ENCODE measurements at regions not wholly inside any gene's neighbourhood (a gene's known extent, or its start where the extent isn't known, plus 50 kb on each side); places are given as distances from the start of the nearest gene placed in this dataset.

GRCh38 chr2:65918760-65919187 lies 486.4 kb upstream of the SPRED2 start:
- H2BK20ac ChIP-seq (ENCODE audit: low read depth, low read length): no peak overlapping the region
- no TSS peak for BruUV-seq (replicated peaks)
- no peak overlapping the region for H4K91ac ChIP-seq (ENCODE audit: insufficient read depth, low read depth, low read length)
- no peak overlapping the region for H3K14ac ChIP-seq (replicated peaks; ENCODE audit: low read depth, low read length)
- intact Hi-C loops (cut with micrococcal nuclease) (no loop called here), in situ Hi-C loops (cut with MboI; ENCODE audit: low sequenced_read_pairs) (no loop called here), dilution Hi-C loops (cut with HindIII; ENCODE audit: low sequenced_read_pairs, unreplicated experiment) (no loop called here)
- no peak for TF ChIP-seq FOS (IDR thresholded peaks at IDR 0.05; ENCODE audit: low read depth, low read length)
- no peak overlapping the region for H3K4ac ChIP-seq (ENCODE audit: low read depth, low read length)
- H2BK15ac ChIP-seq (ENCODE audit: low read depth, low read length): no peak overlapping the region
- no peak overlapping the region for H2BK5ac ChIP-seq (ENCODE audit: low read depth, low read length, poor library complexity, severe bottlenecking)
- H4K8ac ChIP-seq (ENCODE audit: low read depth in 2 of 2, low read length in 2 of 2): no peak overlapping the region
- no peaks in the 10 kb centered on the region for H3K9me1 ChIP-seq (ENCODE audit: insufficient read depth, low read length)
- no peak overlapping the region for H3K4me2 ChIP-seq (ENCODE audit: low read depth, low read length)
- peaks cover 6% of the 10 kb centered on the region for H3K27me3 ChIP-seq (ENCODE audit: control insufficient read depth, insufficient read depth, low read length)
- no peaks in the 10 kb centered on the region for H3K36me3 ChIP-seq (ENCODE audit: control insufficient read depth, insufficient read depth, low read length)
- no peak overlapping the region for H3K27ac ChIP-seq (ENCODE audit: insufficient read depth, low read length)
- H4K5ac ChIP-seq (ENCODE audit: low read depth, low read length): no peak overlapping the region
- H2BK120ac ChIP-seq (ENCODE audit: low read depth, low read length): no peak overlapping the region
- no peaks in the 10 kb centered on the region for H3K4me1 ChIP-seq (ENCODE audit: control insufficient read depth, insufficient read depth, low read length)
- no peaks in the 10 kb centered on the region for H3K9me3 ChIP-seq (ENCODE audit: control insufficient read depth, insufficient read depth, low read length)
- ChIA-PET CTCF (no interaction called here), POLR2A (ENCODE audit: unreplicated experiment) (no interaction called here)
- no peak overlapping the region for H3K18ac ChIP-seq (ENCODE audit: low read depth, low read length)
- H3K23ac ChIP-seq (ENCODE audit: low read depth, low read length): no peak overlapping the region
- H3K4me3 ChIP-seq (ENCODE audit: insufficient read depth, low read depth, low read length): no peak overlapping the region
- no CpG with 5 or more reads among the region's 3 CpGs for WGBS, 2 experiments (ENCODE audit: extremely low coverage in 2 of 2, insufficient read length in 1 of 2)
- no peaks in the 10 kb centered on the region for H4K20me1 ChIP-seq (ENCODE audit: insufficient read depth, low read length)
- DNase-seq (no peak), ATAC-seq (ENCODE audit: low read depth) (no peak)
- no peak overlapping the region for H2AK9ac ChIP-seq (replicated peaks; ENCODE audit: low read depth, low read length, poor library complexity)
- no peak overlapping the region for H2AFZ ChIP-seq (replicated peaks; ENCODE audit: low read length, poor library complexity)
- no peak overlapping the region for H2AK5ac ChIP-seq (ENCODE audit: low read depth, low read length)
- no peak overlapping the region for H3K56ac ChIP-seq (ENCODE audit: extremely low read depth, insufficient read depth, low read length)
- no peaks in the 10 kb centered on the region for H3K79me1 ChIP-seq (ENCODE audit: low read depth in 1 of 2, low read length in 2 of 2)
- no peak overlapping the region for H3K9ac ChIP-seq (ENCODE audit: low read depth, low read length)

All from IMR-90 (cell line).